ENCODE measurements at regions not wholly inside any gene's neighbourhood (a gene's known extent, or its start where the extent isn't known, plus 50 kb on each side); places are given as distances from the start of the nearest gene placed in this dataset.
"Not testable (repeated sequence)": the region's sequence is repeated elsewhere in the genome, so short reads cannot be mapped to it uniquely, and the experiment has no call there.

DNA sequence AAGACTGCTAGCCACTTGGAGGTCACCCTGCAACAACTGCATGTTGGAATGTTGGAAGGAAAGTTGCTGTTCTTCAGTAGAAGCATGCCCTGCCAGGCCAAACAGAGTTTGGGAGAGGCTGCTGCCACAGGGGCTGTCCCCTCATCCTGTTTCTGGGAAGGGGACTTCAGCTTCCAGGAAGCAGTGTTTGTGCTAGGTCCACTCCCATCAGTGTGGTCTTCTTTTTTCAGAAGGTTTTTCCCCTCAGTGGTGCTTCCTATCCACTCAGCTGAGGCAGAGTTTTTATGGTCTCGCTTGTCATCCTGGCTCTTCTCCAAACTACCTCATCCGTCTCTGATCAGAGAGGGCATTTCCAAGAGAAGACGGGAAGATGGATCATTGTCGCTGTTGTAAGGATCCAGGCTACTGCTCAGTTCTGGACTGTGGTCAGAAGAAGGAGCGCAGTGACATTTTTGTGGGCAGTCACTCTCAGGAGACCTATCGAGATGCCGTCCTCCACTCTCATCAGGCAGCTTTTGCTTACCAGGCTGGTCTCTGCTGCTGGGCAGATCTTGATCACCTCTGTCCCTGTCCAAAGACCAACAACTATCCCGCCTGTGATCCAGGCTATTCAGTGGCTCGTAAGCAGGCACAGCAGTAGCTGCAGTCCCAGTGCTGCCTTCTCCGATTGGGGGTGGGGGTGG, 97.8 kb upstream of the C5orf63 start:
- H3K9me3 Mint-ChIP-seq: peaks cover 37% of the 10 kb centered on the region
- H3K27ac Mint-ChIP-seq: no peak overlapping the region
- no peak overlapping the region for H3K4me3 Mint-ChIP-seq
- H3K4me1 Mint-ChIP-seq: no peaks in the 10 kb centered on the region
- DNase-seq: no peak
- H3K36me3 Mint-ChIP-seq (ENCODE audit: low read depth): peaks cover 5% of the 10 kb centered on the region
- peaks cover 5% of the 10 kb centered on the region for H3K27me3 Mint-ChIP-seq (ENCODE audit: low read depth, poor library complexity)
- TF ChIP-seq, protein P1, sequence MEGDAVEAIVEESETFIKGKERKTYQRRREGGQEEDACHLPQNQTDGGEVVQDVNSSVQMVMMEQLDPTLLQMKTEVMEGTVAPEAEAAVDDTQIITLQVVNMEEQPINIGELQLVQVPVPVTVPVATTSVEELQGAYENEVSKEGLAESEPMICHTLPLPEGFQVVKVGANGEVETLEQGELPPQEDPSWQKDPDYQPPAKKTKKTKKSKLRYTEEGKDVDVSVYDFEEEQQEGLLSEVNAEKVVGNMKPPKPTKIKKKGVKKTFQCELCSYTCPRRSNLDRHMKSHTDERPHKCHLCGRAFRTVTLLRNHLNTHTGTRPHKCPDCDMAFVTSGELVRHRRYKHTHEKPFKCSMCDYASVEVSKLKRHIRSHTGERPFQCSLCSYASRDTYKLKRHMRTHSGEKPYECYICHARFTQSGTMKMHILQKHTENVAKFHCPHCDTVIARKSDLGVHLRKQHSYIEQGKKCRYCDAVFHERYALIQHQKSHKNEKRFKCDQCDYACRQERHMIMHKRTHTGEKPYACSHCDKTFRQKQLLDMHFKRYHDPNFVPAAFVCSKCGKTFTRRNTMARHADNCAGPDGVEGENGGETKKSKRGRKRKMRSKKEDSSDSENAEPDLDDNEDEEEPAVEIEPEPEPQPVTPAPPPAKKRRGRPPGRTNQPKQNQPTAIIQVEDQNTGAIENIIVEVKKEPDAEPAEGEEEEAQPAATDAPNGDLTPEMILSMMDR (IDR thresholded peaks at IDR 0.05): no peak

DNA sequence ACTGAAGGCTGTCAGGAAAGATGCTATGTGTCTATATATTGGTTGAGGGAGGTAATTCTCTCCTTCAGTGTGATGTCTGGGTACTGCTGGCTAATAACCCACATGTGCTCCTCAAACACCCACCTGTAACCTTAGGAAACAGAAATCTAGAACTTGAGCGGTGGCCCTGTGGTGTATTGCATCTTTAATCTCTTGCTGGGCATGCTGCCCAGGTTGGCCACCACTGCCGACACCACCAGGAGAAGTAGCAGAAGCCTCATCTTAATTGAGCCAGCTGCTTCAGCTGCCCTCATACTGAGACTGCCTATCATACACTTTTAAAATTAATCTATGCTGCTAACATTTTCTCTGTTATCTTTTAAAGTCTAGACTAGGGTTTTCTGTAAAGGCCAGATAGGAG, 103.5 kb upstream of the C5orf63 start:
- TF ChIP-seq, protein P1 (IDR thresholded peaks at IDR 0.05): no peak
- peaks cover 5% of the 10 kb centered on the region for H3K27me3 Mint-ChIP-seq (ENCODE audit: low read depth, poor library complexity)
- H3K27ac Mint-ChIP-seq: no peak overlapping the region
- H3K36me3 Mint-ChIP-seq (ENCODE audit: low read depth): peaks cover 5% of the 10 kb centered on the region
- H3K9me3 Mint-ChIP-seq: peaks cover 38% of the 10 kb centered on the region
- no peak for DNase-seq
- no peaks in the 10 kb centered on the region for H3K4me1 Mint-ChIP-seq
- H3K4me3 Mint-ChIP-seq: no peak overlapping the region

DNA sequence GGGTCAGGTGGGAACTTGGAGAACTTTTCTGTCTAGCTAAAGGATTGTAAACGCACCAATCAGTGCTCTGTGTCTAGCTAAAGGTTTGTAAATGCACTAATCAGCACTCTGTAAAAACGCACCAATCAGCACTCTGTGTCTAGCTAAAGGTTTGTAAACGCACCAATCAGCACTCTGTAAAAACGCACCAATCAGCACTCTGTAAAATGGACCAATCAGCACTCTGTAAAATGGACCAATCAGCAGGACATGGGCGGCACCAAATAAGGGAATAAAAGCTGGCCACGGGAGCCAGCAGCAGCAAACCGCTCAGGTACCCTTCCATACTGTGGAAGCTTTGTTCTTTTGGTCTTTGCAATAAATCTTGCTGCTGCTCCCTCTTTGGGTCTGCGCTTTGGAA, 108.0 kb upstream of the MEGF10 start:
- H3K9me3 Mint-ChIP-seq; H3K4me3 Mint-ChIP-seq; H3K36me3 Mint-ChIP-seq (ENCODE audit: low read depth); H3K27ac Mint-ChIP-seq; DNase-seq; H3K27me3 Mint-ChIP-seq (ENCODE audit: low read depth, poor library complexity): not testable (repeated sequence)
- peaks cover 17% of the 10 kb centered on the region for H3K4me1 Mint-ChIP-seq

DNA sequence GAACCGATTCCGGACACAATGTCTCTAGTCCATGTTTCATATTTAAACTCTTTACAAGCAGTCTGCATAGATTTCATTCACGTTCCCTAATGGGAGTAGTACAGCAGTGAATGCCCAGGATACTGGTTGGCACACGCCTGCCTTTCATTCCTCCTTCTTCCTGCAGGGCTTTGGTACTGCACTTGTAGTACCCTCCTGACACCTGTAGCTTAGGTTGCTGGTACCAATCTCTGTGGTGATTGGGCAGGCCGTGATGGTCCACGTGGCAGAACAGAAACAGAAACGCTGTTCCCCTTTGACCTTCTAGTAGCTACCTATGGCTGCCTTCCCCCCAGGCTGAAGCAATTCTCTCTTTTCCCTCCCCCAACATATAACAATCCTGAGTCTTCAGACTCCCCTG, 107.3 kb upstream of the MEGF10 start:
- no peaks in the 10 kb centered on the region for H3K27me3 Mint-ChIP-seq (ENCODE audit: low read depth, poor library complexity)

DNA sequence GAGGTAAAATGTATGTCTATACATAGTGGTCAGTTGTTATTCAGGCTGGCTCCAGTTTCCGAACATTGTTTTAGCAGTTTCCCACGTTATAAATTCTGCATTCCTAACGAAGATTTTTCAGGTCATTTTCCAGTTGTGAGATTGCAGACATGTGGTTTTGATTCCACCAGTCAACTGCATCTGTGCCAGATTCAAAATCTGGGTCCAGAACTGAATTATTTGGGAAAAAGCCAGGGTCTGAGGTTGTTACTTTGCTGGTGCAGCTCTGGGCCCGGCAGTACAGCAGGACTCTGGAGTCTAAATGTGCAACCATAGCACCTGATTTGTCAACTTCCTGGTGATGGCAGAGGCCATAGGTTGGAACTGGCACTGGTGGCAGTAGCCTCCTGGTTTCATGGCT, 105.7 kb upstream of the MEGF10 start:
- H3K9me3 Mint-ChIP-seq: no peaks in the 10 kb centered on the region
- TF ChIP-seq, protein P1 (IDR thresholded peaks at IDR 0.05): no peak
- H3K27me3 Mint-ChIP-seq (ENCODE audit: low read depth, poor library complexity): no peaks in the 10 kb centered on the region
- no peak for DNase-seq
- no peaks in the 10 kb centered on the region for H3K36me3 Mint-ChIP-seq (ENCODE audit: low read depth)
- no peak overlapping the region for H3K4me3 Mint-ChIP-seq
- no peak overlapping the region for H3K27ac Mint-ChIP-seq
- peaks cover 32% of the 10 kb centered on the region for H3K4me1 Mint-ChIP-seq

More for the DNA sequence above, 107.3 kb upstream of the MEGF10 start:
- H3K27ac Mint-ChIP-seq: no peak overlapping the region
- TF ChIP-seq, protein P1 (IDR thresholded peaks at IDR 0.05): no peak
- DNase-seq: no peak
- H3K9me3 Mint-ChIP-seq: no peaks in the 10 kb centered on the region
- H3K4me1 Mint-ChIP-seq: peaks cover 22% of the 10 kb centered on the region
- no peak overlapping the region for H3K4me3 Mint-ChIP-seq
- no peaks in the 10 kb centered on the region for H3K36me3 Mint-ChIP-seq (ENCODE audit: low read depth)

DNA sequence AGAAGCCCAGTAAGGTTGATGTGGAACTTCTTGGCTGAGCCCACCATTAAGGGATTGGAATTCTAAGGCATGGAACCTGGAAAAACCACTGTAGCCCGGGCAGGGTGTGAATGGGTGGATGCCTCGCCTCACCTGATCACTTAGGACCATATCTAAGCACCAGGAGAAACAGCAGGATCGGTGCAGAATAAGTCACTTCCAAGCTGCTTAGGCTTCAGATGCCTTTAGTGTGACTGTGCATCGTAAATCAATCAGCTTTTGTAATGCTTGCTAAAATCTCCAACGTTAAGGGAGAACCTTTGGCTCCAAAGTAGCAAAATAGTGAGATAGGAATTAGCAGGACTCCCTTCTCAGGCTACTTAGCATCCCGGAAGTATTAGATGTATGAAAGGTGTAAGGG, 103.9 kb upstream of the MEGF10 start:
- no peak overlapping the region for H3K27ac Mint-ChIP-seq
- DNase-seq: no peak
- H3K9me3 Mint-ChIP-seq: no peaks in the 10 kb centered on the region
- H3K4me3 Mint-ChIP-seq: no peak overlapping the region
- TF ChIP-seq, protein P1 (IDR thresholded peaks at IDR 0.05): no peak
- peaks cover 40% of the 10 kb centered on the region for H3K4me1 Mint-ChIP-seq
- H3K27me3 Mint-ChIP-seq (ENCODE audit: low read depth, poor library complexity): no peaks in the 10 kb centered on the region
- H3K36me3 Mint-ChIP-seq (ENCODE audit: low read depth): no peaks in the 10 kb centered on the region

Measured in nephron progenitor cell (in vitro differentiated cells).